ENCODE measurements at regions not wholly inside any gene's neighbourhood (a gene's known extent, or its start where the extent isn't known, plus 50 kb on each side); places are given as distances from the start of the nearest gene placed in this dataset.

DNA sequence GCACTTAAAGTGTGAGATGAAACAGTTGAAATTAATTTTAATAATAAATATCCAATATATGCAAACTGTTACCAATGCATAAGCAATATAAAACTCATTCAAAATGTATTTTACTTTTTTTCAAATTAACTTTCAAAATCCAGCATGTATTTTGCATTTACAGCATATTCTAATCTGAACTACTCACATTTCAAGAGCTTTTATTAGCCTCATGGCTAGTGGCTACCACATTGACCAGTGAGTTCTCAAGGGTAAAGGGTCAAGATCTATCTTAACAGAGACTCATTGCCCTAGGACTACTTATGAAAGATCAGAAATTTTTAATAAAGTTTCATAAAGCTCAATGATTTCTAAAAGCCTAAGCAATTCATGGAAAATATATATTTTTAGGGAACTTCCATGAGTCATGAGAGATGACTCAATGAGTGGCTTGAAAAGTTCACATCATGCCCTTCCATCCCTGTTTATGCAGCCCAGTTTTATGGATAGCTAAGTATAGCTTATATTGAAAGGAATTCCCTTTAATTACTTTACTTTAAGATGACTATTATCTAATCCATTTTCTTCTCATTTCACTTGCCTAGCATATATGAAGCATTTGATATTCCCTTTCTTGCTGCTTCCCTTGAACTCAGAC is 608.6 kb downstream of the SLCO4C1 start:
- TF ChIP-seq SRSF1 (optimal IDR thresholded peaks at IDR 0.05; ENCODE audit: low read depth, low read length) (no peak), POLR2AphosphoS5 (IDR thresholded peaks at IDR 0.05; ENCODE audit: low read depth, low read length) (no peak), ZNF3 (CRISPR knock-in tag; IDR thresholded peaks at IDR 0.05) (no peak), CTCF (CRISPR knock-in tag; IDR thresholded peaks at IDR 0.05) (no peak), WIZ (CRISPR knock-in tag; IDR thresholded peaks at IDR 0.05) (no peak), ARID2 (CRISPR knock-in tag; IDR thresholded peaks at IDR 0.05; ENCODE audit: borderline replicate concordance) (no peak), FOXA1 (IDR thresholded peaks at IDR 0.05) (no peak), FOXA1 (CRISPR knock-in tag; IDR thresholded peaks at IDR 0.05) (no peak), CSRNP2 (CRISPR knock-in tag; conservative IDR thresholded peaks at IDR 0.05; ENCODE audit: low read depth) (no peak), ZNF891 (CRISPR knock-in tag; IDR thresholded peaks at IDR 0.05) (no peak)
- TF ChIP-seq, protein P1, sequence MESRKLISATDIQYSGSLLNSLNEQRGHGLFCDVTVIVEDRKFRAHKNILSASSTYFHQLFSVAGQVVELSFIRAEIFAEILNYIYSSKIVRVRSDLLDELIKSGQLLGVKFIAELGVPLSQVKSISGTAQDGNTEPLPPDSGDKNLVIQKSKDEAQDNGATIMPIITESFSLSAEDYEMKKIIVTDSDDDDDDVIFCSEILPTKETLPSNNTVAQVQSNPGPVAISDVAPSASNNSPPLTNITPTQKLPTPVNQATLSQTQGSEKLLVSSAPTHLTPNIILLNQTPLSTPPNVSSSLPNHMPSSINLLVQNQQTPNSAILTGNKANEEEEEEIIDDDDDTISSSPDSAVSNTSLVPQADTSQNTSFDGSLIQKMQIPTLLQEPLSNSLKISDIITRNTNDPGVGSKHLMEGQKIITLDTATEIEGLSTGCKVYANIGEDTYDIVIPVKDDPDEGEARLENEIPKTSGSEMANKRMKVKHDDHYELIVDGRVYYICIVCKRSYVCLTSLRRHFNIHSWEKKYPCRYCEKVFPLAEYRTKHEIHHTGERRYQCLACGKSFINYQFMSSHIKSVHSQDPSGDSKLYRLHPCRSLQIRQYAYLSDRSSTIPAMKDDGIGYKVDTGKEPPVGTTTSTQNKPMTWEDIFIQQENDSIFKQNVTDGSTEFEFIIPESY (CRISPR knock-in tag; IDR thresholded peaks at IDR 0.05): no peak
